ENCODE measurements at regions not wholly inside any gene's neighbourhood (a gene's known extent, or its start where the extent isn't known, plus 50 kb on each side); places are given as distances from the start of the nearest gene placed in this dataset.

DNA sequence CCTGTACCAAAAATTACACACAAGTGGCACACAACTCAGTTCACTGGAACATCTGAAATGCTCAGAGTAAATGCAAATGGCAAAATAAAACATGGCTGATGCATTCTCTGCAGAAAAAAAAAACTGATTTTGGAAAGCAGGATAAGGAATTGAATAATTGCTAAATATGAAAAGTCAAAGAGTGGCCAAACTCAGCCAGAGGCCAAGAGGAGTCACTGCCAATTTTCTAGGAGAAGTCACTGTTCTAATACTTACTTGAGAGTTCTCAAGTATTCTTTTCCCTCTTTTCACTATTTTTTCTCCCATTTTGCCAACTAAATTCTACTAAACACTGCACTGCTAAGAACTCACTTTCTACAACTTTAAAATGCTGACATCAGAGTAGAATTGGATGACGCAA is 1018.6 kb downstream of the TUSC7 start:
- no peak overlapping the region for H3K4me2 ChIP-seq
- H3K79me2 ChIP-seq (ENCODE audit: low read depth): no peaks in the 10 kb centered on the region
- H3K36me3 ChIP-seq (ENCODE audit: low read depth): no peaks in the 10 kb centered on the region
- H3K27ac ChIP-seq: no peak overlapping the region
- H2AFZ ChIP-seq: no peak overlapping the region
- no peaks in the 10 kb centered on the region for H3K9me2 ChIP-seq (ENCODE audit: insufficient read depth)
- H3K4me3 ChIP-seq: no peak overlapping the region
- no peaks in the 10 kb centered on the region for H3K27me3 ChIP-seq (ENCODE audit: insufficient read depth, low read depth)
- ChIA-PET CTCF (no interaction called here), POLR2A (ENCODE audit: unreplicated experiment) (no interaction called here)
- DNase-seq: no peak
- TF ChIP-seq EZH2 (IDR thresholded peaks at IDR 0.05; ENCODE audit: low read depth): no peak
- TF ChIP-seq CTCF (conservative IDR thresholded peaks at IDR 0.05): no peak
- no peaks in the 10 kb centered on the region for H3K9me3 ChIP-seq (ENCODE audit: insufficient read depth, low read depth)
- no peaks in the 10 kb centered on the region for H3F3A ChIP-seq (ENCODE audit: insufficient read depth, low read depth)
- H4K20me1 ChIP-seq (ENCODE audit: insufficient read depth): no peaks in the 10 kb centered on the region
- intact Hi-C loops (cut with micrococcal nuclease; ENCODE audit: unreplicated experiment): no loop called here
- BruUV-seq (replicated peaks): no TSS peak
- H3K4me1 ChIP-seq (replicated peaks; ENCODE audit: insufficient read depth): no peaks in the 10 kb centered on the region

DNA sequence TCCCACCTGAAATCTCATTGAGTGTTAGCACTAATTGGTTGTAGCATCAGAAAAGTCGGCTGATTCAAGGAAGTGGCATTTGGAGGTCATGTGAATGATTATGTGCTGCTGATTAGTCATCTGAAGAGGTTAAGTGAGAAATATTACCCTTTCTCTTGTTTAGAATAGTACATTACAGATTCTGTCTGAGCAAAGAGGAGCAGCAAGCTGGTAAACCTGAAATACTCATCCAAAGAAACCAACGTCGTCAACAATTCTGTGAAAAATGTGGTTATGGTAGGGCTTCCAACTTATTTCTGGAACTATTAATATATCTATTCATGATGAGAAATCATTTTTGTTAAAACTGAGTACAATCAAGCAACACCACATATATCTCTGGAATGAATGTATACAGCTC is 1024.9 kb downstream of the TUSC7 start:
- H3K27ac ChIP-seq: no peak overlapping the region
- H3K4me1 ChIP-seq (replicated peaks; ENCODE audit: insufficient read depth): no peaks in the 10 kb centered on the region
- CTCF ChIA-PET: no interaction called here
- H3K4me3 ChIP-seq: no peak overlapping the region
- no peaks in the 10 kb centered on the region for H3K36me3 ChIP-seq (ENCODE audit: low read depth)
- H3K27me3 ChIP-seq (ENCODE audit: insufficient read depth, low read depth): no peaks in the 10 kb centered on the region
- TF ChIP-seq CTCF (conservative IDR thresholded peaks at IDR 0.05) (no peak), EZH2 (IDR thresholded peaks at IDR 0.05; ENCODE audit: low read depth) (no peak)
- no peaks in the 10 kb centered on the region for H3K79me2 ChIP-seq (ENCODE audit: low read depth)
- POLR2A ChIA-PET (ENCODE audit: unreplicated experiment): no interaction called here
- H4K20me1 ChIP-seq (ENCODE audit: insufficient read depth): no peaks in the 10 kb centered on the region
- no peak for DNase-seq
- H3K9me2 ChIP-seq (ENCODE audit: insufficient read depth): no peaks in the 10 kb centered on the region
- BruUV-seq (replicated peaks): no TSS peak
- H3K9me3 ChIP-seq (ENCODE audit: insufficient read depth, low read depth): no peaks in the 10 kb centered on the region
- intact Hi-C loops (cut with micrococcal nuclease; ENCODE audit: unreplicated experiment): no loop called here
- no peaks in the 10 kb centered on the region for H3F3A ChIP-seq (ENCODE audit: insufficient read depth, low read depth)
- no peak overlapping the region for H3K4me2 ChIP-seq
- no peak overlapping the region for H2AFZ ChIP-seq

DNA sequence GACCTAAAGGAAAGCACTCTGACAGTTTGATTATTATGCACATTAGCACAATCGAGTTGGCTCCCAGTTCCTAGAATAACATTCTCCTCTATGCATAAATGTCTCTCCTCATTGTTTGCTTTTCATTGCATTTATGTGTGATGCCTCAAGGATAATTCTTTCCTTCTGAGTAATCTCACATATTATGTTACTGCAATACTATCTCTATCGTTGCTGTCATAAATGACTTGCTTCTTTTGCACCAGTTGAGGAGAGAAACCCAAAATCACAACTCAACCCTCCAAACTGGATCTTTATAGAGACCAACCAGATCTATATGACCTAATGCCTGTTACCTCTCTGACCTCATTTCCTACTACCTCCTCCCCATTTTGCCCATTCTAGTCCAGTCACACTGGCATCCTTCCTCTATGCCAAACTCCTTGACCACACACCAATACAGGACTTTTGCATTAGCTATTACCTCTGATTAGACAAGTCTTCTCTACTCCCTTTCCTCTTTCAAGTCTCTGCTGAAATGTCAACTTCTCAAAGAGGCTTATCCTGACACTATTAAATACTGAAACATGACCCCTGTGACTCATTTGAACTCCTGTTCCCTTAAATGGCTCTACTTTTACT is 1026.0 kb downstream of the TUSC7 start:
- Histone ChIP-seq H3K4me2 (no peak overlapping the region), H3F3A (ENCODE audit: insufficient read depth, low read depth) (no peaks in the 10 kb centered on the region), H3K27ac (no peak overlapping the region), H3K9me3 (ENCODE audit: insufficient read depth, low read depth) (no peaks in the 10 kb centered on the region), H3K79me2 (ENCODE audit: low read depth) (no peaks in the 10 kb centered on the region), H4K20me1 (ENCODE audit: insufficient read depth) (no peaks in the 10 kb centered on the region), H3K4me3 (no peak overlapping the region), H3K9me2 (ENCODE audit: insufficient read depth) (no peaks in the 10 kb centered on the region), H3K27me3 (ENCODE audit: insufficient read depth, low read depth) (no peaks in the 10 kb centered on the region), H2AFZ (no peak overlapping the region), H3K4me1 (replicated peaks; ENCODE audit: insufficient read depth) (no peaks in the 10 kb centered on the region), H3K36me3 (ENCODE audit: low read depth) (no peaks in the 10 kb centered on the region)
- TF ChIP-seq EZH2 (IDR thresholded peaks at IDR 0.05; ENCODE audit: low read depth): no peak
- TF ChIP-seq CTCF (conservative IDR thresholded peaks at IDR 0.05): no peak
- POLR2A ChIA-PET (ENCODE audit: unreplicated experiment): no interaction called here
- BruUV-seq (replicated peaks): no TSS peak
- no peak for DNase-seq
- intact Hi-C loops (cut with micrococcal nuclease; ENCODE audit: unreplicated experiment): no loop called here
- CTCF ChIA-PET: no interaction called here

Data from PC-9 (cell line).